ENCODE measurements at regions not wholly inside any gene's neighbourhood (a gene's known extent, or its start where the extent isn't known, plus 50 kb on each side); places are given as distances from the start of the nearest gene placed in this dataset.

GRCh38 chr14:71523630-71524319 lies 408.5 kb upstream of the RGS6 start:
- TF ChIP-seq CTCF (IDR thresholded peaks at IDR 0.05; ENCODE audit: insufficient read depth, low read length, poor library complexity, severe bottlenecking) (no peak), EZH2phosphoT487 (conservative IDR thresholded peaks at IDR 0.05; ENCODE audit: low read length) (no peak)

All from SU-DHL-6 (cell line).